HG03354 (cell line): ENCODE measurements at regions not wholly inside any gene's neighbourhood (a gene's known extent, or its start where the extent isn't known, plus 50 kb on each side); places are given as distances from the start of the nearest gene placed in this dataset.

Experiments used
- ATAC-seq: cut with Tn5 transposase; IDR thresholded peaks from one replicate; pipeline ENCODE4 v1.9.1; 2021; ENCODE audit warnings: mild to moderate bottlenecking; ENCODE audit not compliant: unreplicated experiment, poor library complexity, severe bottlenecking

GRCh38 chr17:77318491-77319210, 177.9 kb downstream of the SEC14L1 start:
- no peak for ATAC-seq

- ATAC-seq: no peak
Measured at GRCh38 chr17:77319211-77320043, 178.7 kb downstream of the SEC14L1 start.

- ATAC-seq: no peak
Measured at GRCh38 chr17:77320044-77320440, 179.3 kb downstream of the SEC14L1 start.

GRCh38 chr17:77320485-77321256, 179.9 kb downstream of the SEC14L1 start:
- peak; percentile 25 for ATAC-seq

- ATAC-seq: no peak
Measured at GRCh38 chr17:77321649-77322513, 181.1 kb downstream of the SEC14L1 start.

GRCh38 chr17:77322514-77323412, 182.0 kb downstream of the SEC14L1 start:
- ATAC-seq: no peak

GRCh38 chr17:77323413-77324171, 182.8 kb downstream of the SEC14L1 start:
- no peak for ATAC-seq

GRCh38 chr17:77324227-77324626, 183.5 kb downstream of the SEC14L1 start:
- no peak for ATAC-seq

- ATAC-seq: peak; percentile 23
Measured at GRCh38 chr17:77325577-77326075, 184.9 kb downstream of the SEC14L1 start.

GRCh38 chr17:77326076-77326591, 185.4 kb downstream of the SEC14L1 start:
- ATAC-seq: no peak

GRCh38 chr17:77326636-77327035, 185.9 kb downstream of the SEC14L1 start:
- ATAC-seq: no peak

- no peak for ATAC-seq
Measured at GRCh38 chr17:77327181-77327565, 186.4 kb downstream of the SEC14L1 start.

GRCh38 chr17:77327566-77328464, 187.0 kb downstream of the SEC14L1 start:
- ATAC-seq: no peak

GRCh38 chr17:77328823-77329740, 188.3 kb downstream of the SEC14L1 start:
- no peak for ATAC-seq

- ATAC-seq: no peak
Measured at GRCh38 chr17:77329741-77330531, 189.2 kb downstream of the SEC14L1 start.
